ENCODE measurements at regions not wholly inside any gene's neighbourhood (a gene's known extent, or its start where the extent isn't known, plus 50 kb on each side); places are given as distances from the start of the nearest gene placed in this dataset.

DNA sequence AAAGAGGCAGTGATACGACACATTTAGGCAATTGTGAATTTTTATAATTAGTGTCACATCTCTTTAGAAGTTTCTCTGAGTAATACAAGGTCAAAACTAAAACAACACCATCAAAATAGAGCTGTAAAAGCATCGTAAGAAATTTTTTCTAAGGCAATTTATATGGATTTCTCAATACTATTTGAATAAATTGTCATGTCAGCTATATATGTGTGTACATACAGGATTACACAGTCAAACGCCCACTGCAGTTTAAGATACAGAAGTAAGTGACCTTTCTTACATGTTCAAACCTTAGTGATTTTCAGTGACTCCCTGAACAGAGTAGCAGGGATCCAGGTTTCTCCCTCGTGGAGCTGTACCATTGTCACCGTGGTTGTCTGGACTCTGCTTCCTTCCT, 129.1 kb upstream of the CBLN2 start:
- Histone ChIP-seq H3K18ac (ENCODE audit: low read length) (no peak overlapping the region), H2BK120ac (ENCODE audit: insufficient read depth, low read length, poor library complexity) (no peak overlapping the region), H3K9ac (ENCODE audit: low read length) (no peak overlapping the region), H3K27ac (ENCODE audit: low read depth, low read length) (no peak overlapping the region), H3K14ac (ENCODE audit: low read length) (no peak overlapping the region), H3K27me3 (ENCODE audit: insufficient read depth, low read length) (no peaks in the 10 kb centered on the region), H4K91ac (ENCODE audit: low read depth, low read length) (peak overlapping the region; percentile 45), H3K23ac (ENCODE audit: low read length) (no peak overlapping the region), H3K9me3 (ENCODE audit: insufficient read depth, low read depth, low read length) (peaks cover 1% of the 10 kb centered on the region), H3K4me1 (ENCODE audit: control insufficient read depth in 1 of 2, insufficient read depth in 2 of 2, low read length in 2 of 2) (peaks cover 10 to 13% of the 10 kb centered on the region in 2 experiments), H3K4ac (ENCODE audit: low read depth, low read length) (no peak overlapping the region), H4K12ac (ENCODE audit: low read depth, low read length) (no peak overlapping the region), H2AK5ac (ENCODE audit: low read length) (no peak overlapping the region), H2BK12ac (ENCODE audit: low read length) (no peak overlapping the region), H4K8ac (ENCODE audit: low read depth, low read length) (no peak overlapping the region), H3K36me3 (ENCODE audit: control insufficient read depth in 1 of 2, insufficient read depth in 2 of 2, low read length in 2 of 2) (no peaks in the 10 kb centered on the region), H3K79me1 (ENCODE audit: low read length) (peaks cover 5% of the 10 kb centered on the region), H3K4me3 (ENCODE audit: low read depth, low read length) (no peak overlapping the region), H3K4me2 (ENCODE audit: low read length) (no peak overlapping the region), H2AFZ (ENCODE audit: insufficient read depth, low read length, poor library complexity) (no peak overlapping the region), H3K79me2 (ENCODE audit: control insufficient read depth, insufficient read depth, low read length, poor library complexity) (peaks cover 2% of the 10 kb centered on the region), H2BK5ac (ENCODE audit: low read depth, low read length, poor library complexity) (no peak overlapping the region)
- DNase-seq: no peak
- no CpG with 5 or more reads among the region's 5 CpGs for WGBS (ENCODE audit: extremely low coverage, insufficient coverage, insufficient read length)

DNA sequence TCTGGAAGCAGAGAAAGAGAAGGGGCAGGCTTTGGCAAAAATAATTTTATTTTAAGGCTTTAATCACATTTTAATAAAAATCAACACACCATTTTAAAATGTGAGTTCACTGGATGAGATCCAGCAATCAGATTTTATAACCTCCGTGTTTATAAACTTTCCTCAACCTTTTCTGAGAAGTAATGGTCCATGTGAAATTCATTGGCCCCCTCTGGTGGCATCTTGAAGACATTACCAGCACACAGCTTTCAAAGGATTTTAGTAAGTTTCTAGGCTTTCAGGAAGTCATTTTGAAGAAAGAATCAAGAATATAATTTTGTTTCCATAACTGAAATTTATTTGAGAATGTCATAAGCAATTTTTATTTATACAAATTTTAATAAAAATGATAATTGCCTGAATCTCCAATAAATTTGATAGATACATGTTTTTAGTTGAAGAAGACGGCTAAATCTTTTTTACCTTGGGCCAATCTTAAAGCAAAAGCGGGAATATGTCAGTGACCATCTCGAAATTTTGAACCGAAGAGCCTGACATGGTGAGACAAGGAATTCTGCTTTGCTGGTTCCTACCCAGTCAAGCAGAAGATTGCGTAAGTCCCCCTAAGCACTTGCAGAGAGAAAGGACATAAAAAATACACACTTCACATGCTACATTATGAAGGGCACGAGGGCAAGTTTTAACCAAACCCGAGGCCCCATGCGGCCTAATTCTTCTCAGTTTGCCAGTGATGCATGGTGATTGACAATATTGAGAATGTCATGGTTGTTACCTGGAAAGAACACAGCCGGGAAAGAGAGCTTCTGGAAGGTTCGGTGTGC, 128.4 kb upstream of the CBLN2 start:
- Histone ChIP-seq H3K4me1 (ENCODE audit: control insufficient read depth in 1 of 2, insufficient read depth in 2 of 2, low read length in 2 of 2) (peaks cover 10 to 13% of the 10 kb centered on the region in 2 experiments), H3K14ac (ENCODE audit: low read length) (no peak overlapping the region), H4K91ac (ENCODE audit: low read depth, low read length) (no peak overlapping the region), H3K23ac (ENCODE audit: low read length) (no peak overlapping the region), H3K27me3 (ENCODE audit: insufficient read depth, low read length) (no peaks in the 10 kb centered on the region), H3K27ac (ENCODE audit: low read depth, low read length) (no peak overlapping the region), H3K4me2 (ENCODE audit: low read length) (no peak overlapping the region), H3K36me3 (ENCODE audit: control insufficient read depth in 1 of 2, insufficient read depth in 2 of 2, low read length in 2 of 2) (no peaks in the 10 kb centered on the region), H3K18ac (ENCODE audit: low read length) (no peak overlapping the region), H2BK12ac (ENCODE audit: low read length) (no peak overlapping the region), H4K12ac (ENCODE audit: low read depth, low read length) (no peak overlapping the region), H3K4ac (ENCODE audit: low read depth, low read length) (no peak overlapping the region), H3K9ac (ENCODE audit: low read length) (no peak overlapping the region), H3K4me3 (ENCODE audit: low read depth, low read length) (no peak overlapping the region), H3K79me2 (ENCODE audit: control insufficient read depth, insufficient read depth, low read length, poor library complexity) (peaks cover 2% of the 10 kb centered on the region), H2AFZ (ENCODE audit: insufficient read depth, low read length, poor library complexity) (no peak overlapping the region), H2BK120ac (ENCODE audit: insufficient read depth, low read length, poor library complexity) (no peak overlapping the region), H2BK5ac (ENCODE audit: low read depth, low read length, poor library complexity) (no peak overlapping the region), H2AK5ac (ENCODE audit: low read length) (no peak overlapping the region), H3K9me3 (ENCODE audit: insufficient read depth, low read depth, low read length) (peaks cover 1% of the 10 kb centered on the region), H4K8ac (ENCODE audit: low read depth, low read length) (no peak overlapping the region), H3K79me1 (ENCODE audit: low read length) (peaks cover 5% of the 10 kb centered on the region)
- peak in 1 of 2 donors; percentile 54 for DNase-seq
- WGBS (ENCODE audit: extremely low coverage, insufficient coverage, insufficient read length): no CpG with 5 or more reads among the region's 11 CpGs

DNA sequence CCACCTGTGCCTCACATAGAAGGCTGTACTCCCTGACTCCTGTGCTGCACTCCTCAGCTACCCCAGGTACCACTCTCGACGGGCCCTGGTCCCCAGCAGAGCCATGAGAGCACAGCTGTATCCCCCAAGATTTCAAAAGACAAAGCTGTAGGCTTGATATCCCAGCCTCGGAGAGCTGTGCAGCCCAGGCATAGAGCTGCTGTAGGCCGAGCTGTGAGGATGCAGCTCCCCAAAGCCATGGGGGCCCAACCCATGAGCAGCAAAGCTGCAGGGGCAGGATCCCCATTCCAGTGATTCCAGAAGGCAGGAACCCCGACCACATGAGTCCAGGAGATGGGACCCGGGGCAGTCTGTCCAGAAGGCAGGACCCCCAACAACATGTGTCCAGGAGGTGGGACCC, 123.8 kb upstream of the CBLN2 start:
- Histone ChIP-seq H4K8ac (ENCODE audit: low read depth, low read length) (no peak overlapping the region), H4K12ac (ENCODE audit: low read depth, low read length) (no peak overlapping the region), H3K9me3 (ENCODE audit: insufficient read depth, low read depth, low read length) (no peaks in the 10 kb centered on the region), H3K4me2 (ENCODE audit: low read length) (no peak overlapping the region), H3K4me3 (ENCODE audit: low read depth, low read length) (peak overlapping the region; percentile 32), H2AK5ac (ENCODE audit: low read length) (no peak overlapping the region), H2BK120ac (ENCODE audit: insufficient read depth, low read length, poor library complexity) (no peak overlapping the region), H3K4me1 (ENCODE audit: control insufficient read depth in 1 of 2, insufficient read depth in 2 of 2, low read length in 2 of 2) (peaks cover under 1 to 2% of the 10 kb centered on the region in 2 experiments), H3K27ac (ENCODE audit: low read depth, low read length) (no peak overlapping the region), H3K14ac (ENCODE audit: low read length) (no peak overlapping the region), H3K79me1 (ENCODE audit: low read length) (no peaks in the 10 kb centered on the region), H3K79me2 (ENCODE audit: control insufficient read depth, insufficient read depth, low read length, poor library complexity) (no peaks in the 10 kb centered on the region), H3K23ac (ENCODE audit: low read length) (no peak overlapping the region), H3K4ac (ENCODE audit: low read depth, low read length) (no peak overlapping the region), H3K27me3 (ENCODE audit: insufficient read depth, low read length) (no peaks in the 10 kb centered on the region), H2BK12ac (ENCODE audit: low read length) (no peak overlapping the region), H3K9ac (ENCODE audit: low read length) (no peak overlapping the region), H3K18ac (ENCODE audit: low read length) (no peak overlapping the region), H4K91ac (ENCODE audit: low read depth, low read length) (no peak overlapping the region), H3K36me3 (ENCODE audit: control insufficient read depth in 1 of 2, insufficient read depth in 2 of 2, low read length in 2 of 2) (no peaks in the 10 kb centered on the region), H2BK5ac (ENCODE audit: low read depth, low read length, poor library complexity) (no peak overlapping the region), H2AFZ (ENCODE audit: insufficient read depth, low read length, poor library complexity) (no peak overlapping the region)
- no CpG with 5 or more reads among the region's 6 CpGs for WGBS (ENCODE audit: extremely low coverage, insufficient coverage, insufficient read length)
- DNase-seq: no peak

GRCh38 chr18:72652990-72653593, 109.0 kb upstream of the CBLN2 start:
- Histone ChIP-seq H3K79me1 (ENCODE audit: low read length) (no peaks in the 10 kb centered on the region), H3K18ac (ENCODE audit: low read length) (no peak overlapping the region), H4K8ac (ENCODE audit: low read depth, low read length) (no peak overlapping the region), H3K4me1 (ENCODE audit: control insufficient read depth in 1 of 2, insufficient read depth in 2 of 2, low read length in 2 of 2) (no peaks in the 10 kb centered on the region), H3K14ac (ENCODE audit: low read length) (no peak overlapping the region), H2BK5ac (ENCODE audit: low read depth, low read length, poor library complexity) (no peak overlapping the region), H2BK12ac (ENCODE audit: low read length) (no peak overlapping the region), H3K4ac (ENCODE audit: low read depth, low read length) (no peak overlapping the region), H2BK120ac (ENCODE audit: insufficient read depth, low read length, poor library complexity) (no peak overlapping the region), H3K9me3 (ENCODE audit: insufficient read depth, low read depth, low read length) (no peaks in the 10 kb centered on the region), H3K4me3 (ENCODE audit: low read depth, low read length) (no peak overlapping the region), H3K27ac (ENCODE audit: low read depth, low read length) (no peak overlapping the region), H3K9ac (ENCODE audit: low read length) (no peak overlapping the region), H3K36me3 (ENCODE audit: control insufficient read depth in 1 of 2, insufficient read depth in 2 of 2, low read length in 2 of 2) (no peaks in the 10 kb centered on the region), H4K91ac (ENCODE audit: low read depth, low read length) (no peak overlapping the region), H3K27me3 (ENCODE audit: insufficient read depth, low read length) (no peaks in the 10 kb centered on the region), H3K23ac (ENCODE audit: low read length) (no peak overlapping the region), H3K4me2 (ENCODE audit: low read length) (no peak overlapping the region), H4K12ac (ENCODE audit: low read depth, low read length) (no peak overlapping the region), H2AK5ac (ENCODE audit: low read length) (no peak overlapping the region), H2AFZ (ENCODE audit: insufficient read depth, low read length, poor library complexity) (no peak overlapping the region), H3K79me2 (ENCODE audit: control insufficient read depth, insufficient read depth, low read length, poor library complexity) (no peaks in the 10 kb centered on the region)
- WGBS (ENCODE audit: extremely low coverage, insufficient coverage, insufficient read length): no CpG with 5 or more reads among the region's 3 CpGs
- peak in 1 of 2 donors; percentile 33 for DNase-seq

All from trophoblast cell (in vitro differentiated cells and primary cell).